Right atrium auricular region (tissue), 2 donors: ENCODE measurements at regions not wholly inside any gene's neighbourhood (a gene's known extent, or its start where the extent isn't known, plus 50 kb on each side); places are given as distances from the start of the nearest gene placed in this dataset.
"Not testable (repeated sequence)": the region's sequence is repeated elsewhere in the genome, so short reads cannot be mapped to it uniquely, and the experiment has no call there.

Experiments used
- DNase-seq: peaks from one replicate; pipeline ENCODE4 v3.0.0-alpha.2; 2019; ENCODE audit warnings: low spot score
- H3K27ac ChIP-seq, 2 donors: fragments of 200-600 bp; sonication (generic); 1 replicate in 1 of 2; 2 replicates in 1 of 2; pipeline ENCODE4 v1.5.1; 2016 to 2019
- H3K27me3 ChIP-seq, 2 donors: fragments of 200-600 bp; sonication (generic); one replicate each; pipeline versions ENCODE4 v1.5.1 to v1.6.0; 2017 to 2019
- H3K36me3 ChIP-seq: fragments of 200-600 bp; sonication (generic); one replicate; pipeline ENCODE4 v1.5.1; 2016
- H3K4me1 ChIP-seq, 2 donors: fragments of 200-600 bp; sonication (generic); one replicate each; pipeline versions ENCODE4 v1.5.1 to v1.6.0; 2017 to 2019
- H3K4me3 ChIP-seq, 2 donors: fragments of 200-600 bp; sonication (generic); 1 replicate in 1 of 2; 2 replicates in 1 of 2; pipeline ENCODE4 v1.5.1; 2017 to 2019; ENCODE audit warnings: mild to moderate bottlenecking in 1 of 2, moderate library complexity in 1 of 2
- H3K9me3 ChIP-seq, 2 donors: fragments of 200-600 bp; sonication (generic); one replicate each; pipeline ENCODE4 v1.5.1; 2019
- TF ChIP-seq, protein P1 (sequence below), 2 donors: fragments of 200-600 bp; sonication (generic); IDR thresholded peaks; one replicate each; pipeline ENCODE4 v1.5.1; 2019; ENCODE audit warnings: antibody characterized with exemption in 2 of 2

DNA sequence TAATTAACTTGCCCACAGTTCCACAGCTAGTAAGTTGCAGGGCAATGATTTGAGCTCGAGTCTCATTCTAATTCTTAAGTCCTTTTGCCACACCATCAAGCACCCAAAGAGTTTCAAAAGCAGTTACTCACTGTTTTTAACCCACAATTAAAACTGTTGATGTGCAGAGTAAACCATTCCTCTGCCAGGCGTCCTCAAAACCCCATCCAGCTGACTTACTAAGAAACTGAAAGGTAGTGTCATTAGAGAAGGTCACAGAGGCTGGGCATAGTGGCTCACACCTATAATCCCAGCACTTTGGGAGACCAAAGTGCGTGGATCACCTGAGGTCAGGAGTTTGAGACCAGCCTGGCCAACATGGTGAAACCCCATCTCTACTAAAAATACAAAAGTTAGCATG is 121.7 kb downstream of the CHIC2 start:
- Histone ChIP-seq H3K27me3 (no peaks in the 10 kb centered on the region), H3K4me1 (no peaks in the 10 kb centered on the region), H3K27ac (no peak overlapping the region), H3K4me3 (no peak overlapping the region), H3K36me3 (no peaks in the 10 kb centered on the region), H3K9me3 (peaks cover 2 to 12% of the 10 kb centered on the region in 2 donors)
- TF ChIP-seq, protein P1, sequence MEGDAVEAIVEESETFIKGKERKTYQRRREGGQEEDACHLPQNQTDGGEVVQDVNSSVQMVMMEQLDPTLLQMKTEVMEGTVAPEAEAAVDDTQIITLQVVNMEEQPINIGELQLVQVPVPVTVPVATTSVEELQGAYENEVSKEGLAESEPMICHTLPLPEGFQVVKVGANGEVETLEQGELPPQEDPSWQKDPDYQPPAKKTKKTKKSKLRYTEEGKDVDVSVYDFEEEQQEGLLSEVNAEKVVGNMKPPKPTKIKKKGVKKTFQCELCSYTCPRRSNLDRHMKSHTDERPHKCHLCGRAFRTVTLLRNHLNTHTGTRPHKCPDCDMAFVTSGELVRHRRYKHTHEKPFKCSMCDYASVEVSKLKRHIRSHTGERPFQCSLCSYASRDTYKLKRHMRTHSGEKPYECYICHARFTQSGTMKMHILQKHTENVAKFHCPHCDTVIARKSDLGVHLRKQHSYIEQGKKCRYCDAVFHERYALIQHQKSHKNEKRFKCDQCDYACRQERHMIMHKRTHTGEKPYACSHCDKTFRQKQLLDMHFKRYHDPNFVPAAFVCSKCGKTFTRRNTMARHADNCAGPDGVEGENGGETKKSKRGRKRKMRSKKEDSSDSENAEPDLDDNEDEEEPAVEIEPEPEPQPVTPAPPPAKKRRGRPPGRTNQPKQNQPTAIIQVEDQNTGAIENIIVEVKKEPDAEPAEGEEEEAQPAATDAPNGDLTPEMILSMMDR (IDR thresholded peaks at IDR 0.05) = no peak
- DNase-seq = no peak

DNA sequence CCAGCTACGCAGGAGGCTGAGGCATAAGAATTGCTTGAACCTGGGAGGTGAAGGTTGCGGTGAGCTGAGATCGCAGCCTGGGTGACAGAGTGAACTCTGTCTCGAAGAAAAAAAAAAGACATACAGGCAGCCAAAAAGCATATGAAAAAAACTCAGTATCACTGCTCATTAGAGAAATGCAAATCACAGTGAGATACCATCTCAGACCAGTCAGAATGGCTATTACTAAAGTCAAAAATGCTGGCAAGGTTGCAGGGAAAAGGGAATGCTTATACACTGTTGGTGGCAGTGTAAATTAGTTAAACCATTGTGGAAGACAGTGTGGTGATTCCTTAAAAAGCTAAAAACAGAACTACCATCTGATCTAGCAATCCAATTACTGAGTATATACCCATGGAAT is 123.1 kb downstream of the CHIC2 start:
- H3K4me1 ChIP-seq = no peaks in the 10 kb centered on the region
- DNase-seq = no peak
- H3K4me3 ChIP-seq = no peak overlapping the region
- TF ChIP-seq, protein P1 (IDR thresholded peaks at IDR 0.05) = no peak
- no peaks in the 10 kb centered on the region for H3K36me3 ChIP-seq
- H3K27ac ChIP-seq = no peak overlapping the region
- no peaks in the 10 kb centered on the region for H3K27me3 ChIP-seq
- H3K9me3 ChIP-seq = peaks cover 2 to 12% of the 10 kb centered on the region in 2 donors

DNA sequence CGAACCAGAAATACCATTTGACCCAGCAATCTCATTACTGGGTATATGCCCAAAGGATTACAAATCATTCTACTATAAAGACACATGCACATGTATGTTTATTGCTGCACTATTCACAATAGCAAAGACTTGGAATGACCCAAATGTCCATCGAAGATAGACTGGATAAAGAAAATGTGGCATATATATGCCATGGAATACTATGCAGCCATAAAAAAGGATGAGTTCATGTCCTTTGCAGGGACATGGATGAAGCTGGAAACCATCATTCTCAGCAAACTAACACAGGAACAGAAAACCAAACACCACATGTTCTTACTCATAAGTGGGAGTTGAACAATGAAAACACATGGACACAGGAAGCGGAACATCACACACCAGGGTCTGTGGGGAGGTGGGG is 124.5 kb downstream of the CHIC2 start:
- not testable (repeated sequence) for H3K27me3 ChIP-seq, H3K36me3 ChIP-seq, DNase-seq, H3K27ac ChIP-seq, H3K4me1 ChIP-seq, H3K4me3 ChIP-seq
- peaks cover 2 to 12% of the 10 kb centered on the region in 2 donors for H3K9me3 ChIP-seq

DNA sequence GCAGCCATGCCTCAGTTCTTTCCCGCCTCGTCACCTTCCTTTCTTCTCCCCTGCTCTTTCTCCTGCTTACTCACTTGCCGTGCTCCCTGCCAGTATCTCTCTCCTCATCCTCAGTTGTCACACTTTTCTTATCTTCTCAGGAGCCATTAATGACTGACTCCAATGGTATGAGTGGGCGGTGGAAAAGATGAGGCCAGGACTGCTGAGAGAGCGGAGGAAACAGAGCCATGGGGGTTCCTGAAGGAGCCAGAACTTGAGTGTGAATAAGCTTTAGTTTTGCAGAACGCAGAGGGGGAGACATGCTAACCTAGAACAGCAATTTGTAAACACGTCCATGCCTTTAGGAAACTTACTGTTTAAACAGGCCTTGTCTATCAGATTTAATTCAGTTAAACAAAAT is 126.5 kb downstream of the CHIC2 start:
- H3K9me3 ChIP-seq = peaks cover 2 to 12% of the 10 kb centered on the region in 2 donors
- H3K36me3 ChIP-seq = no peaks in the 10 kb centered on the region
- TF ChIP-seq, protein P1 (IDR thresholded peaks at IDR 0.05) = no peak
- no peak for DNase-seq
- H3K27ac ChIP-seq = no peak overlapping the region
- H3K4me3 ChIP-seq = no peak overlapping the region
- no peaks in the 10 kb centered on the region for H3K27me3 ChIP-seq
- H3K4me1 ChIP-seq = no peaks in the 10 kb centered on the region

DNA sequence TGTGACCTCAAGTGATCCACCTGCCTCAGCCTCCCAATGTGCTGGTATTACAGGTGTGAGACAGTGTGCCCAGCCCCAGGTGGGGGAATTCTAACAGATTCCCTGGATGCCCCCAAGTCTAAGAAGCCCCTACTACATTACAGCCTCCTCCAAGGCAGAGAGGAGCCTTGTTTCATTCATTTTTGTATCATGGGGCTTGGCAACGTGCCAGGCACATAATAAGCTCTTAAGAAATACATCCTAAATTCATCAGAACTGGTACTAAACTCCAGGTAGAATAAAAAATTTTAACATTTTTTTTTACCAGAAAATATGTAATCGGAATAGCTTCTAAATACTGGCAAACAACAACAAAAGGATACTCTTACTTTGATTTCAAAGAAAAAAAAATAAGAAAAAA is 127.1 kb downstream of the CHIC2 start:
- Histone ChIP-seq H3K4me3 (no peak overlapping the region), H3K4me1 (no peaks in the 10 kb centered on the region), H3K27ac (no peak overlapping the region), H3K27me3 (no peaks in the 10 kb centered on the region), H3K9me3 (peaks cover 2 to 12% of the 10 kb centered on the region in 2 donors), H3K36me3 (no peaks in the 10 kb centered on the region)
- TF ChIP-seq, protein P1 (IDR thresholded peaks at IDR 0.05) = no peak
- DNase-seq = no peak

DNA sequence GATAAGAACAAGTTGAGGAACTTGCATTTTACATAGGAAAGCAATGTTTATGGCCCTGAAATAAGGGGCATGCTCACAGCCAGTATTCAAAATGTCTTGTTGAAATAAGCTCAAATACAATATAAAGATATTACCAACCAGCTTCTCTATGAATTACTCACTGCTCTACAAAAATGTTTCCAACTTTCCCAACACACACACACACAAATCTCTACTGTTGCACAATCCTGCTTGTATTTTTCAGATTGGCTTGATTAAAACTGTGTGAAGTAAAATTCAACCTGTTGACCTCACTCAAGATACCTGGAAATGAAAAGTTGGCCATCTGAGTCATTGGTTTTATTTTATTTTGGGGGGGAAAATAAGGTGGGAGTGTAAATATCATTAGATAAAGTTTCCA is 128.6 kb downstream of the CHIC2 start:
- TF ChIP-seq, protein P1 (IDR thresholded peaks at IDR 0.05) = no peak
- no peak for DNase-seq
- no peak overlapping the region for H3K27ac ChIP-seq
- no peak overlapping the region for H3K4me3 ChIP-seq
- H3K27me3 ChIP-seq = no peaks in the 10 kb centered on the region
- no peaks in the 10 kb centered on the region for H3K36me3 ChIP-seq
- no peaks in the 10 kb centered on the region for H3K4me1 ChIP-seq
- H3K9me3 ChIP-seq = peaks cover 2 to 12% of the 10 kb centered on the region in 2 donors
